ENCODE measurements at regions not wholly inside any gene's neighbourhood (a gene's known extent, or its start where the extent isn't known, plus 50 kb on each side); places are given as distances from the start of the nearest gene placed in this dataset.
"Not testable (repeated sequence)": the region's sequence is repeated elsewhere in the genome, so short reads cannot be mapped to it uniquely, and the experiment has no call there.

GRCh38 chr6:14520029-14520428 lies 402.5 kb downstream of the CD83 start:
- TF ChIP-seq CTCF (IDR thresholded peaks at IDR 0.05; ENCODE audit: low read depth, low read length, poor library complexity, severe bottlenecking) (no peak), EZH2phosphoT487 (IDR thresholded peaks at IDR 0.05; ENCODE audit: borderline replicate concordance, low read length) (no peak)
- Histone ChIP-seq H3K27me3 (ENCODE audit: control insufficient read depth, low read length) (no peaks in the 10 kb centered on the region), H3K27ac (ENCODE audit: low read depth, low read length) (no peak overlapping the region), H3K4me1 (ENCODE audit: control insufficient read depth, low read length) (no peaks in the 10 kb centered on the region), H3K4me2 (ENCODE audit: low read length) (no peak overlapping the region), H3F3A (ENCODE audit: control insufficient read depth, insufficient read depth) (no peaks in the 10 kb centered on the region), H3K4me3 (ENCODE audit: low read length) (no peak overlapping the region), H3K79me2 (ENCODE audit: control insufficient read depth, low read length) (no peaks in the 10 kb centered on the region), H3K9me3 (ENCODE audit: control insufficient read depth, insufficient read depth, low read length) (no peaks in the 10 kb centered on the region), H3K9me2 (replicated peaks; ENCODE audit: control insufficient read depth, low read length) (no peaks in the 10 kb centered on the region), H4K20me1 (ENCODE audit: control insufficient read depth, insufficient read depth, low read depth, low read length) (no peaks in the 10 kb centered on the region), H3K36me3 (ENCODE audit: control insufficient read depth, low read length) (no peaks in the 10 kb centered on the region)

DNA sequence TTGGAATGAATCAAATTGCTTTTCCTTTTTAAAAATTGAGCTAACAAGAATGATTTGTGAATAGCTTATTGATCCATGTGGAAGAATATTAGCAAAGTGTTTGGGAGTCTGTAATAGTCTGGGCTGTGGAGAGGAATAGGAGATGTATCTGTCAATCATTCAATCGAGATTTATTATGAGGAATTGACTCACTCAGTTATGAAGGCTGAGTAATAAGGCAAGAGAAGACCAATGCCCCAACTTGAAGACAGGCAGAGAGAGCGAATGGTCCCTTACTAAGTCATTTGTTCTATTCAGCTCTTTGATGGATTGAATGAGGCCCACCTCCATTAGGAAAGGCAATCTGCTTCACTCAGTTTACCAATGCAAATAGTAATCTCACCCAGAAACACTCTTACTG lies 403.0 kb downstream of the CD83 start:
- TF ChIP-seq EZH2phosphoT487 (IDR thresholded peaks at IDR 0.05; ENCODE audit: borderline replicate concordance, low read length) (no peak), CTCF (IDR thresholded peaks at IDR 0.05; ENCODE audit: low read depth, low read length, poor library complexity, severe bottlenecking) (no peak)
- Histone ChIP-seq H3K4me2 (ENCODE audit: low read length) (no peak overlapping the region), H3K27me3 (ENCODE audit: control insufficient read depth, low read length) (no peaks in the 10 kb centered on the region)

DNA sequence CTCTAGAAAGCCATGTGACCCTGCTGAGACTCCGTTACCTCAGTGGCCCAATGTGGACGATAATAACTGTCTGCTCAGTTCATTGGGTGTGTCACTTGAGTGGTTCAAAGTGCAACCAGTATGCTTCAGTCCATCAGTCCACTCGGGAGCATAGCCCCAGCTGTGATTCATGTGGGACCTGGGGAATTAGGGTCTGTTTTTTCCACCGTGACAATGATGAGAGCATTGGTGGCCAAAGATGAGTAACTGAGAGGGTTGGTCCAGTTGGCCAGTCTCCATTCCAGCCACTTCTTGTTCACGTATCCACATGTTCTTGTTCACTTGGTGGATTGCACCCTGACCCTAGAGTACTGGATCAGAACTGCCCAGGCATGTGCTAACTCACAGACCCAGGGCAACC lies 403.6 kb downstream of the CD83 start:
- Histone ChIP-seq H3K79me2 (ENCODE audit: control insufficient read depth, low read length) (no peaks in the 10 kb centered on the region), H3K4me3 (ENCODE audit: low read length) (no peak overlapping the region), H3K4me1 (ENCODE audit: control insufficient read depth, low read length) (no peaks in the 10 kb centered on the region), H3K4me2 (ENCODE audit: low read length) (no peak overlapping the region), H3K36me3 (ENCODE audit: control insufficient read depth, low read length) (no peaks in the 10 kb centered on the region), H3K9me3 (ENCODE audit: control insufficient read depth, insufficient read depth, low read length) (no peaks in the 10 kb centered on the region), H3K27me3 (ENCODE audit: control insufficient read depth, low read length) (no peaks in the 10 kb centered on the region), H3F3A (ENCODE audit: control insufficient read depth, insufficient read depth) (no peaks in the 10 kb centered on the region), H3K9me2 (replicated peaks; ENCODE audit: control insufficient read depth, low read length) (no peaks in the 10 kb centered on the region), H4K20me1 (ENCODE audit: control insufficient read depth, insufficient read depth, low read depth, low read length) (no peaks in the 10 kb centered on the region), H3K27ac (ENCODE audit: low read depth, low read length) (no peak overlapping the region)
- TF ChIP-seq EZH2phosphoT487 (IDR thresholded peaks at IDR 0.05; ENCODE audit: borderline replicate concordance, low read length), result no peak
- no peak for TF ChIP-seq CTCF (IDR thresholded peaks at IDR 0.05; ENCODE audit: low read depth, low read length, poor library complexity, severe bottlenecking)

More for the DNA sequence above, 403.0 kb downstream of the CD83 start:
- Histone ChIP-seq H3K4me3 (ENCODE audit: low read length) (no peak overlapping the region), H3K79me2 (ENCODE audit: control insufficient read depth, low read length) (no peaks in the 10 kb centered on the region), H3K4me1 (ENCODE audit: control insufficient read depth, low read length) (no peaks in the 10 kb centered on the region), H3F3A (ENCODE audit: control insufficient read depth, insufficient read depth) (no peaks in the 10 kb centered on the region), H3K27ac (ENCODE audit: low read depth, low read length) (no peak overlapping the region), H3K9me3 (ENCODE audit: control insufficient read depth, insufficient read depth, low read length) (no peaks in the 10 kb centered on the region), H4K20me1 (ENCODE audit: control insufficient read depth, insufficient read depth, low read depth, low read length) (no peaks in the 10 kb centered on the region), H3K9me2 (replicated peaks; ENCODE audit: control insufficient read depth, low read length) (no peaks in the 10 kb centered on the region), H3K36me3 (ENCODE audit: control insufficient read depth, low read length) (no peaks in the 10 kb centered on the region)

- not testable (repeated sequence) for H3F3A ChIP-seq (ENCODE audit: control insufficient read depth, insufficient read depth); H3K27me3 ChIP-seq (ENCODE audit: control insufficient read depth, low read length); H3K27ac ChIP-seq (ENCODE audit: low read depth, low read length); H3K36me3 ChIP-seq (ENCODE audit: control insufficient read depth, low read length); H4K20me1 ChIP-seq (ENCODE audit: control insufficient read depth, insufficient read depth, low read depth, low read length); H3K4me3 ChIP-seq (ENCODE audit: low read length); H3K79me2 ChIP-seq (ENCODE audit: control insufficient read depth, low read length); H3K9me2 ChIP-seq (replicated peaks; ENCODE audit: control insufficient read depth, low read length); H3K4me2 ChIP-seq (ENCODE audit: low read length); H3K4me1 ChIP-seq (ENCODE audit: control insufficient read depth, low read length); H3K9me3 ChIP-seq (ENCODE audit: control insufficient read depth, insufficient read depth, low read length)
Measured at GRCh38 chr6:14521861-14522260, 404.3 kb downstream of the CD83 start.
